Neural cell (in vitro differentiated cells): ENCODE measurements at regions not wholly inside any gene's neighbourhood (a gene's known extent, or its start where the extent isn't known, plus 50 kb on each side); places are given as distances from the start of the nearest gene placed in this dataset.

Experiments used
- H2AFZ ChIP-seq: fragments of 200-600, 300-800 bp; sonication (generic), shearing (Covaris generic); 2 replicates; pipeline ENCODE4 v1.6.0; 2014; ENCODE audit warnings: low read depth, mild to moderate bottlenecking, antibody characterized with exemption, low read length, moderate library complexity
- H3F3A ChIP-seq: fragments of 200-600 bp; shearing (Covaris generic); 2 replicates; pipeline ENCODE4 v1.6.1; 2016; ENCODE audit warnings: mild to moderate bottlenecking, moderate library complexity, mixed read lengths, antibody characterized with exemption, low read length; ENCODE audit not compliant: insufficient read depth, poor library complexity, severe bottlenecking
- H3K27ac ChIP-seq: fragments of 200-600, 300-800 bp; sonication (generic), shearing (Covaris generic); 2 replicates; pipeline ENCODE4 v1.5.1; 2014; ENCODE audit warnings: mild to moderate bottlenecking, low read length, moderate library complexity
- H3K27me3 ChIP-seq: fragments of 300-800, 200-600 bp; sonication (generic), shearing (Covaris generic); 2 replicates; pipeline ENCODE4 v1.6.0; 2014; ENCODE audit warnings: mild to moderate bottlenecking, low read depth, low read length, moderate library complexity; ENCODE audit not compliant: insufficient read depth
- H3K36me3 ChIP-seq: fragments of 300-800, 200-600 bp; sonication (generic), shearing (Covaris generic); 2 replicates; pipeline ENCODE4 v1.5.1; 2014; ENCODE audit warnings: mild to moderate bottlenecking, antibody characterized with exemption, low read length, moderate library complexity; ENCODE audit not compliant: insufficient read depth
- H3K4me2 ChIP-seq: fragments of 300-800, 200-600 bp; sonication (generic), shearing (Covaris generic); 2 replicates; pipeline ENCODE4 v1.6.0; 2014; ENCODE audit warnings: mild to moderate bottlenecking, low read length
- H3K4me3 ChIP-seq: fragments of 300-800, 200-600 bp; sonication (generic), shearing (Covaris generic); 2 replicates; pipeline ENCODE4 v1.5.1; 2014; ENCODE audit warnings: mild to moderate bottlenecking, low read length, moderate library complexity
- H3K79me2 ChIP-seq: fragments of 200-600 bp; shearing (Covaris generic); replicated peaks from 2 replicates; pipeline ENCODE4 v1.6.0; 2014; ENCODE audit warnings: mild to moderate bottlenecking, low read length, moderate library complexity; ENCODE audit not compliant: insufficient read depth
- H3K9ac ChIP-seq: fragments of 300-800, 200-600 bp; sonication (generic), shearing (Covaris generic); 2 replicates; pipeline ENCODE4 v1.6.1; 2016; ENCODE audit warnings: mild to moderate bottlenecking, low read length, mixed read lengths
- H3K9me2 ChIP-seq: fragments of 200-600 bp; shearing (Covaris generic); 2 replicates; pipeline ENCODE4 v1.6.1; 2016; ENCODE audit warnings: mild to moderate bottlenecking, low read length, mixed read lengths; ENCODE audit not compliant: insufficient read depth
- H3K9me3 ChIP-seq: fragments of 200-600, 300-800 bp; sonication (generic), shearing (Covaris generic); 2 replicates; pipeline ENCODE4 v1.6.1; 2016; ENCODE audit warnings: mild to moderate bottlenecking, mixed run types, low read length, moderate library complexity, mixed read lengths
- H4K20me1 ChIP-seq: fragments of 200-600 bp; shearing (Covaris generic); 2 replicates; pipeline ENCODE4 v1.6.1; 2016; ENCODE audit warnings: mild to moderate bottlenecking, mixed run types; ENCODE audit not compliant: insufficient read depth
- EP300 ChIP-seq: fragments of 450-650 bp; conservative IDR thresholded peaks from 2 replicates; pipeline ENCODE4 v1.6.1; 2014; ENCODE audit warnings: antibody characterized with exemption, mild to moderate bottlenecking, moderate library complexity; ENCODE audit not compliant: poor library complexity, severe bottlenecking
- EZH2 ChIP-seq: fragments of 200-600, 300-800 bp; shearing (Covaris generic), sonication (generic); IDR thresholded peaks from 2 replicates; pipeline ENCODE4 v1.6.1; 2014; ENCODE audit warnings: antibody characterized with exemption, low read length, borderline replicate concordance, mild to moderate bottlenecking; ENCODE audit not compliant: insufficient read depth, poor library complexity, severe bottlenecking
- MXI1 ChIP-seq: fragments of 450-650 bp; conservative IDR thresholded peaks from 2 replicates; pipeline ENCODE4 v1.6.1; 2014; ENCODE audit warnings: antibody characterized with exemption, mild to moderate bottlenecking; ENCODE audit not compliant: poor library complexity, severe bottlenecking
- POLR2AphosphoS5 ChIP-seq: IDR thresholded peaks from 2 replicates; pipeline ENCODE4 v1.6.1; 2012
- RAD21 ChIP-seq: fragments of 450-650 bp; conservative IDR thresholded peaks from 2 replicates; pipeline ENCODE4 v1.6.1; 2014; ENCODE audit warnings: antibody characterized with exemption, mild to moderate bottlenecking, moderate library complexity
- SMC3 ChIP-seq: fragments of 450-650 bp; conservative IDR thresholded peaks from 2 replicates; pipeline ENCODE4 v1.6.1; 2014; ENCODE audit warnings: antibody characterized with exemption, mild to moderate bottlenecking, moderate library complexity; ENCODE audit not compliant: poor library complexity
- TAF1 ChIP-seq: IDR thresholded peaks from 2 replicates; pipeline ENCODE4 v1.6.1; 2012; ENCODE audit warnings: low read depth
- TF ChIP-seq, protein P1 (sequence below): IDR thresholded peaks from 2 replicates; pipeline ENCODE4 v1.6.1; 2012; ENCODE audit warnings: borderline replicate concordance
- TF ChIP-seq, protein P2 (sequence below): fragments of 450-650 bp; IDR thresholded peaks from 2 replicates; pipeline ENCODE4 v1.5.1; 2014; ENCODE audit warnings: antibody characterized with exemption, mild to moderate bottlenecking, moderate library complexity; ENCODE audit not compliant: poor library complexity, severe bottlenecking

- Histone ChIP-seq H3K9me3 (no peaks in the 10 kb centered on the region), H2AFZ (no peak overlapping the region)
Observed at GRCh38 chrX:13179100-13179499, 134.7 kb upstream of the FAM9C start.

GRCh38 chrX:13177921-13178566 is 133.6 kb upstream of the FAM9C start:
- Histone ChIP-seq H3K27ac (no peak overlapping the region), H3K79me2 (no peaks in the 10 kb centered on the region), H3F3A (no peaks in the 10 kb centered on the region), H2AFZ (no peak overlapping the region), H3K9me3 (no peaks in the 10 kb centered on the region), H3K9ac (no peak overlapping the region), H3K9me2 (no peaks in the 10 kb centered on the region), H3K4me2 (no peak overlapping the region), H3K4me3 (no peak overlapping the region), H3K36me3 (no peaks in the 10 kb centered on the region), H4K20me1 (no peaks in the 10 kb centered on the region), H3K27me3 (no peaks in the 10 kb centered on the region)
- TF ChIP-seq TAF1 (no peak), RAD21 (no peak), SMC3 (no peak)
- TF ChIP-seq, protein P1, sequence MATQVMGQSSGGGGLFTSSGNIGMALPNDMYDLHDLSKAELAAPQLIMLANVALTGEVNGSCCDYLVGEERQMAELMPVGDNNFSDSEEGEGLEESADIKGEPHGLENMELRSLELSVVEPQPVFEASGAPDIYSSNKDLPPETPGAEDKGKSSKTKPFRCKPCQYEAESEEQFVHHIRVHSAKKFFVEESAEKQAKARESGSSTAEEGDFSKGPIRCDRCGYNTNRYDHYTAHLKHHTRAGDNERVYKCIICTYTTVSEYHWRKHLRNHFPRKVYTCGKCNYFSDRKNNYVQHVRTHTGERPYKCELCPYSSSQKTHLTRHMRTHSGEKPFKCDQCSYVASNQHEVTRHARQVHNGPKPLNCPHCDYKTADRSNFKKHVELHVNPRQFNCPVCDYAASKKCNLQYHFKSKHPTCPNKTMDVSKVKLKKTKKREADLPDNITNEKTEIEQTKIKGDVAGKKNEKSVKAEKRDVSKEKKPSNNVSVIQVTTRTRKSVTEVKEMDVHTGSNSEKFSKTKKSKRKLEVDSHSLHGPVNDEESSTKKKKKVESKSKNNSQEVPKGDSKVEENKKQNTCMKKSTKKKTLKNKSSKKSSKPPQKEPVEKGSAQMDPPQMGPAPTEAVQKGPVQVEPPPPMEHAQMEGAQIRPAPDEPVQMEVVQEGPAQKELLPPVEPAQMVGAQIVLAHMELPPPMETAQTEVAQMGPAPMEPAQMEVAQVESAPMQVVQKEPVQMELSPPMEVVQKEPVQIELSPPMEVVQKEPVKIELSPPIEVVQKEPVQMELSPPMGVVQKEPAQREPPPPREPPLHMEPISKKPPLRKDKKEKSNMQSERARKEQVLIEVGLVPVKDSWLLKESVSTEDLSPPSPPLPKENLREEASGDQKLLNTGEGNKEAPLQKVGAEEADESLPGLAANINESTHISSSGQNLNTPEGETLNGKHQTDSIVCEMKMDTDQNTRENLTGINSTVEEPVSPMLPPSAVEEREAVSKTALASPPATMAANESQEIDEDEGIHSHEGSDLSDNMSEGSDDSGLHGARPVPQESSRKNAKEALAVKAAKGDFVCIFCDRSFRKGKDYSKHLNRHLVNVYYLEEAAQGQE: no peak

More at GRCh38 chrX:13179100-13179499, 134.7 kb upstream of the FAM9C start:
- Histone ChIP-seq H3K9me2 (no peaks in the 10 kb centered on the region), H3K79me2 (no peaks in the 10 kb centered on the region), H3K27ac (no peak overlapping the region), H3K9ac (no peak overlapping the region), H3F3A (no peaks in the 10 kb centered on the region), H4K20me1 (no peaks in the 10 kb centered on the region), H3K4me3 (no peak overlapping the region), H3K27me3 (no peaks in the 10 kb centered on the region), H3K36me3 (no peaks in the 10 kb centered on the region), H3K4me2 (no peak overlapping the region)
- TF ChIP-seq, protein P1: no peak
- TF ChIP-seq POLR2AphosphoS5 (no peak), MXI1 (no peak), SMC3 (no peak), EP300 (no peak), EZH2 (no peak), TAF1 (no peak), RAD21 (no peak)
- TF ChIP-seq, protein P2, sequence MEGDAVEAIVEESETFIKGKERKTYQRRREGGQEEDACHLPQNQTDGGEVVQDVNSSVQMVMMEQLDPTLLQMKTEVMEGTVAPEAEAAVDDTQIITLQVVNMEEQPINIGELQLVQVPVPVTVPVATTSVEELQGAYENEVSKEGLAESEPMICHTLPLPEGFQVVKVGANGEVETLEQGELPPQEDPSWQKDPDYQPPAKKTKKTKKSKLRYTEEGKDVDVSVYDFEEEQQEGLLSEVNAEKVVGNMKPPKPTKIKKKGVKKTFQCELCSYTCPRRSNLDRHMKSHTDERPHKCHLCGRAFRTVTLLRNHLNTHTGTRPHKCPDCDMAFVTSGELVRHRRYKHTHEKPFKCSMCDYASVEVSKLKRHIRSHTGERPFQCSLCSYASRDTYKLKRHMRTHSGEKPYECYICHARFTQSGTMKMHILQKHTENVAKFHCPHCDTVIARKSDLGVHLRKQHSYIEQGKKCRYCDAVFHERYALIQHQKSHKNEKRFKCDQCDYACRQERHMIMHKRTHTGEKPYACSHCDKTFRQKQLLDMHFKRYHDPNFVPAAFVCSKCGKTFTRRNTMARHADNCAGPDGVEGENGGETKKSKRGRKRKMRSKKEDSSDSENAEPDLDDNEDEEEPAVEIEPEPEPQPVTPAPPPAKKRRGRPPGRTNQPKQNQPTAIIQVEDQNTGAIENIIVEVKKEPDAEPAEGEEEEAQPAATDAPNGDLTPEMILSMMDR: no peak
